Ascending aorta (tissue), 2 donors: ENCODE measurements at regions not wholly inside any gene's neighbourhood (a gene's known extent, or its start where the extent isn't known, plus 50 kb on each side); places are given as distances from the start of the nearest gene placed in this dataset.

ENCODE experiments used
- DNase-seq, 2 donors: peaks; one replicate each; pipeline ENCODE4 v3.0.0-alpha.2; 2019; ENCODE audit warnings: low spot score in 2 of 2
- H3K27ac ChIP-seq, 2 donors: fragments of 200-600 bp; sonication (generic); one replicate each; pipeline ENCODE4 v1.5.1; 2016 to 2017; ENCODE audit warnings: mild to moderate bottlenecking in 1 of 2
- H3K27me3 ChIP-seq: fragments of 200-600 bp; sonication (generic); one replicate; pipeline ENCODE4 v1.5.1; 2017
- H3K36me3 ChIP-seq, 2 donors: fragments of 200-600 bp; sonication (generic); one replicate each; pipeline ENCODE4 v1.5.1; 2016
- H3K4me1 ChIP-seq, 2 donors: fragments of 200-600 bp; sonication (generic); one replicate each; pipeline ENCODE4 v1.5.1; 2016 to 2017; ENCODE audit warnings: mild to moderate bottlenecking in 1 of 2
- H3K4me3 ChIP-seq, 2 donors: fragments of 200-600 bp; sonication (generic); one replicate each; pipeline ENCODE4 v1.5.1; 2016 to 2017; ENCODE audit warnings: mild to moderate bottlenecking in 1 of 2
- H3K9me3 ChIP-seq, 2 donors: fragments of 200-600 bp; sonication (generic); one replicate each; pipeline ENCODE4 v1.5.1; 2016
- CTCF ChIP-seq, 3 experiments: fragments of 200-600 bp in 2 of 3; fragments of 450-650 bp in 1 of 3; sonication (generic) in 2 of 3; IDR thresholded peaks; one replicate each; pipeline ENCODE4 v1.5.1; 2016 to 2019; ENCODE audit warnings: antibody characterized with exemption in 3 of 3, mild to moderate bottlenecking in 1 of 3, moderate library complexity in 1 of 3
- intact Hi-C: fragments of 100-400 bp; cut with DNase I; formaldehyde crosslinking; loops from one replicate; pipeline ENCODE4 v1.15.1; 2023

DNA sequence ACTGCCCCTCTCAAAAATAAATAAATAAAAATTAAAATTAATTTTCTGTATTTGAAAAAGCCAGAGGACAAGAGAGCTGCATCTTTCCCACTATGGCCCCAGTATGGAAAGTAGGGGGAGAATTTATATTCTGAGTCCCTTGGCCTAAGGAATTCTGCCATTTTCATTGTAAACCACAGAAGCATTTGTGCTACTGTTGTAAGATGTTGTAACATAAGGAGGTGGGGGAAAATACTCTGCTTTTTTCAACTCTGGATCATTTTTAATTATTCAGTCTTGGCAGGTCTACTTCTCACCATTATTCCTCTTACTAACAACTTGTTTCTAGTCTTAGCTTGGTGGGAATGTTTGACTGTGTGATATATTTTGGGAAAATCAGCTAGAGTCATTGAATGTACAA is 52.3 kb upstream of the APC start:
- intact Hi-C loops = loop anchor here (10.0 kb wide), 1 partner anchor 179 kb away; the partner anchor contains the start of gene SRP19
- TF ChIP-seq CTCF (IDR thresholded peaks at IDR 0.05) = no peak
- no peaks in the 10 kb centered on the region for H3K36me3 ChIP-seq
- peaks cover 0 to 17% of the 10 kb centered on the region in 2 donors for H3K4me1 ChIP-seq
- no peak for DNase-seq
- no peak overlapping the region for H3K4me3 ChIP-seq
- peak overlapping the region; percentile 71 to 73 for H3K27ac ChIP-seq
- H3K27me3 ChIP-seq = no peaks in the 10 kb centered on the region
- no peaks in the 10 kb centered on the region for H3K9me3 ChIP-seq

- H3K27me3 ChIP-seq = no peaks in the 10 kb centered on the region
- H3K27ac ChIP-seq = peak overlapping the region; percentile 71 to 73
- H3K4me3 ChIP-seq = no peak overlapping the region
- no peak for DNase-seq
- no peak for TF ChIP-seq CTCF (IDR thresholded peaks at IDR 0.05)
- H3K9me3 ChIP-seq = no peaks in the 10 kb centered on the region
- peaks cover 0 to 17% of the 10 kb centered on the region in 2 donors for H3K4me1 ChIP-seq
- intact Hi-C loops = loop anchor here (2.0 to 10.0 kb wide), 2 partner anchors 51 to 179 kb away; partner anchors contain the start of genes APC and SRP19
- no peaks in the 10 kb centered on the region for H3K36me3 ChIP-seq
Observed at GRCh38 chr5:112685931-112686330, 51.8 kb upstream of the APC start.

DNA sequence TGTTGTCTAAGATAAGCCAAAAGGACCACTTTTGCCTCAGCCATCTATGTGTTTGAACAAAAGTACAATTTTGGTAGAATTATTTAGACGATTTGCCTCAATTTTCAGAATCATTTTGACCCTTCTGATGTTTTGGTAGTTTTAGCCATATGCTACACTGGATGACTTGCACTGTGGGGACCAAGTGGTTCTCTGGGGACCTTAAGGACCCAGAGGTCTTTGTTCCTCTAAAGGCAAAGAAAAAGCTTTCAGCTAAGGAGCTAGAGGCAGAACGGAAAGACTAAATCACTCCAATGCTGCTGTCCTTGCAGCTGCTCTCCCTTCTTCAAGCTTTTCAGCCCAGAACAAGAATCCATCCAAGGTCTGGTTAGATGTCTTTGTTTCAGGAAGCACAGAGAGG is 51.0 kb upstream of the APC start:
- H3K4me1 ChIP-seq = peaks cover 0 to 17% of the 10 kb centered on the region in 2 donors
- intact Hi-C loops = loop anchor here (2.0 to 10.0 kb wide), 2 partner anchors 50 to 178 kb away; partner anchors contain the start of genes APC and SRP19

GRCh38 chr5:112687306-112687705 is 50.4 kb upstream of the APC start:
- no peak for DNase-seq
- no peaks in the 10 kb centered on the region for H3K27me3 ChIP-seq
- no peak for TF ChIP-seq CTCF (IDR thresholded peaks at IDR 0.05)
- no peaks in the 10 kb centered on the region for H3K9me3 ChIP-seq
- H3K4me3 ChIP-seq = no peak overlapping the region
- H3K36me3 ChIP-seq = no peaks in the 10 kb centered on the region
- H3K4me1 ChIP-seq = peaks cover 0 to 17% of the 10 kb centered on the region in 2 donors
- no peak overlapping the region for H3K27ac ChIP-seq
- intact Hi-C loops = loop anchor here (2.0 to 10.0 kb wide), 2 partner anchors 49 to 177 kb away; partner anchors contain the start of genes APC and SRP19

More for the DNA sequence above, 51.0 kb upstream of the APC start:
- no peak for TF ChIP-seq CTCF (IDR thresholded peaks at IDR 0.05)
- Histone ChIP-seq H3K9me3 (no peaks in the 10 kb centered on the region), H3K36me3 (no peaks in the 10 kb centered on the region), H3K4me3 (no peak overlapping the region), H3K27ac (peak overlapping the region; percentile 71 to 73), H3K27me3 (no peaks in the 10 kb centered on the region)
- no peak for DNase-seq
